Tibial nerve (tissue), 4 donors: ENCODE measurements at regions not wholly inside any gene's neighbourhood (a gene's known extent, or its start where the extent isn't known, plus 50 kb on each side); places are given as distances from the start of the nearest gene placed in this dataset.
A peak's percentile ranks its signal among the peaks of the same experiment; 100 is the strongest.

Source experiments
- DNase-seq, 2 donors: peaks; one replicate each; pipeline ENCODE4 v3.0.0-alpha.2; 2019; ENCODE audit warnings: low spot score in 2 of 2
- H3K27ac ChIP-seq, 4 donors: fragments of 200-600 bp; sonication (generic) in 3 of 4; one replicate each; pipeline ENCODE4 v1.5.1; 2017 to 2019; ENCODE audit warnings: mild to moderate bottlenecking in 1 of 4
- H3K27me3 ChIP-seq, 2 donors: fragments of 200-600 bp; sonication (generic) in 1 of 2; one replicate each; pipeline versions ENCODE4 v1.5.1 to v1.6.0; 2017 to 2019
- H3K36me3 ChIP-seq, 3 donors: fragments of 200-600 bp; sonication (generic); one replicate each; pipeline ENCODE4 v1.5.1; 2018 to 2019
- H3K4me1 ChIP-seq, 4 donors: fragments of 200-600 bp; sonication (generic) in 3 of 4; one replicate each; pipeline ENCODE4 v1.5.1; 2017 to 2019
- H3K4me3 ChIP-seq, 4 donors: fragments of 200-600 bp; sonication (generic) in 3 of 4; one replicate each; pipeline ENCODE4 v1.5.1; 2017 to 2019; ENCODE audit warnings: mild to moderate bottlenecking in 1 of 4, moderate library complexity in 1 of 4
- H3K9me3 ChIP-seq, 4 donors: fragments of 200-600 bp; sonication (generic) in 3 of 4; one replicate each; pipeline ENCODE4 v1.5.1; 2017 to 2019
- CTCF ChIP-seq, 5 experiments: fragments of 200-600 bp in 3 of 5; fragments of 450-650 bp in 2 of 5; sonication (generic) in 3 of 5; IDR thresholded peaks; one replicate each; pipeline ENCODE4 v1.5.1; 2016 to 2019; ENCODE audit warnings: antibody characterized with exemption in 5 of 5, mild to moderate bottlenecking in 3 of 5, moderate library complexity in 2 of 5
- EP300 ChIP-seq, 2 donors: sonication (generic); formaldehyde crosslinking; IDR thresholded peaks; one replicate each; pipeline ENCODE4 v1.6.1; 2017; ENCODE audit warnings: antibody characterized with exemption in 2 of 2, mild to moderate bottlenecking in 1 of 2
- POLR2A ChIP-seq, 2 donors: fragments of 450-650 bp; IDR thresholded peaks; one replicate each; pipeline ENCODE4 v1.6.1; 2017; ENCODE audit warnings: antibody characterized with exemption in 2 of 2, mild to moderate bottlenecking in 2 of 2, moderate library complexity in 2 of 2
- WGBS, 2 donors: methylation state at CpG; one replicate each; pipeline ENCODE4 v1.1.5; 2018; 5-methylcytosine and 5-hydroxymethylcytosine counted together

- no peaks in the 10 kb centered on the region for H3K9me3 ChIP-seq
- no peaks in the 10 kb centered on the region for H3K36me3 ChIP-seq
- peaks cover 0 to 7% (median 0%) of the 10 kb centered on the region in 4 donors for H3K4me1 ChIP-seq
- no peak for DNase-seq
- no peak overlapping the region for H3K4me3 ChIP-seq
- no peak for TF ChIP-seq EP300 (IDR thresholded peaks at IDR 0.05)
- no peak for TF ChIP-seq CTCF (IDR thresholded peaks at IDR 0.05)
- TF ChIP-seq POLR2A (IDR thresholded peaks at IDR 0.05) = no peak
- H3K27me3 ChIP-seq = no peaks in the 10 kb centered on the region
- WGBS, 2 donors = 71 to 82% methylated on average over 4 of the region's 4 CpGs
- H3K27ac ChIP-seq = no peak overlapping the region
Measured at GRCh38 chr11:100573911-100574513, 113.1 kb upstream of the ARHGAP42 start.

DNA sequence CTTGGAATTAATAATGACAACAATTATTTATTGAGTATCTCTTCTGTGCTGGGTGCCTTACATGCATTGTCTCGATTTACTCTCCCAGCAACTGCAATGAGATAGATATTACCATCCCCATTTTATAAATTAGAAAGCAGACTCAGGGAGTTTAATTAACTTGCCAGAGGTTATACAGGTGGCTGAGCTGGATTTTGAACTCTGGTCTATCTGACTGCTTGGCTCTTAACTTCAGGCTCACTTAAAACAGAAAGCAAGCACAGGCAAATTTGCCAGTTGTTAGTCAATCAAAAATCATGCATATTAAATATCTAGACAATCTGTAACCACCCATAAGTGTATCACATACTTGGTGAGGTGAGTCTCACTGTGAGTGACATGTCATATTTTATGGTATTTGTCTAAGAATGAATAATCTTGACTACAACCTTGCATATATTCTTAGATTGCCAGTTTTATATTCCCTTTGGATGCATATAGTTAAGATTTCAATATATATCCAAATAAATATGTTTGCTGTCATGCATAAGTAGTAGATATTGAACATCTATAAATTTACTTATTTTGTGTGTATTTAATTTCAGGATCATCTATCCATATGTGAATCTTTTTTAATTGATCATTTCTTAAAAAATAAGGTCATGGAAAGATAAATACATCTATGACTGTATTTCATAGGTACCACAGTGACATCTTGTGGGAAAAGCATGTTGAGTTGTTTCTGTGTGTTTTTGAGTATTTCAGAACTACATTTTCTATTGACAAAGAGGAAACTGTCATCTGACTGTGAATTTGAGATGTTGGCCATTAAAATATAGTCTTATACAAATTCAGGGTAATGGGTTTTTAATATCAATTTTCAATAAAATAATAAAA, 112.0 kb upstream of the ARHGAP42 start:
- Histone ChIP-seq H3K27me3 (no peaks in the 10 kb centered on the region), H3K36me3 (no peaks in the 10 kb centered on the region), H3K9me3 (no peaks in the 10 kb centered on the region), H3K27ac (no peak overlapping the region), H3K4me1 (peaks cover 0 to 7% (median 0%) of the 10 kb centered on the region in 4 donors), H3K4me3 (no peak overlapping the region)
- DNase-seq = no peak
- 86 to 97% methylated on average over 1 of the region's 1 CpG for WGBS, 2 donors
- TF ChIP-seq CTCF (IDR thresholded peaks at IDR 0.05) (peak in 3 of 5 experiments; percentile 12 to 18 (median 16)), EP300 (IDR thresholded peaks at IDR 0.05) (no peak), POLR2A (IDR thresholded peaks at IDR 0.05) (no peak)

- WGBS, 2 donors = 16 to 19% methylated on average over 4 of the region's 4 CpGs
- Histone ChIP-seq H3K4me1 (peaks cover 0 to 8% (median 0%) of the 10 kb centered on the region in 4 donors), H3K27me3 (no peaks in the 10 kb centered on the region), H3K36me3 (no peaks in the 10 kb centered on the region), H3K27ac (no peak overlapping the region), H3K9me3 (no peaks in the 10 kb centered on the region), H3K4me3 (no peak overlapping the region)
- peak in 1 of 2 donors; percentile 37 for DNase-seq
- no peak for TF ChIP-seq EP300 (IDR thresholded peaks at IDR 0.05)
- peak; percentile 63 to 84 (median 69) for TF ChIP-seq CTCF (IDR thresholded peaks at IDR 0.05)
- no peak for TF ChIP-seq POLR2A (IDR thresholded peaks at IDR 0.05)
Measured at GRCh38 chr11:100575860-100576717, 111.0 kb upstream of the ARHGAP42 start.

GRCh38 chr11:100576718-100577021, 110.4 kb upstream of the ARHGAP42 start:
- WGBS, 2 donors = 59 to 69% methylated on average over 3 of the region's 3 CpGs
- peaks cover 0 to 12% (median 0%) of the 10 kb centered on the region in 4 donors for H3K4me1 ChIP-seq
- no peaks in the 10 kb centered on the region for H3K27me3 ChIP-seq
- H3K9me3 ChIP-seq = no peaks in the 10 kb centered on the region
- TF ChIP-seq EP300 (IDR thresholded peaks at IDR 0.05) = no peak
- TF ChIP-seq POLR2A (IDR thresholded peaks at IDR 0.05) = no peak
- TF ChIP-seq CTCF (IDR thresholded peaks at IDR 0.05) = peak in 1 of 5 experiments; percentile 2
- H3K27ac ChIP-seq = no peak overlapping the region
- H3K4me3 ChIP-seq = no peak overlapping the region
- no peak for DNase-seq
- H3K36me3 ChIP-seq = no peaks in the 10 kb centered on the region
